Activated T-helper 1 cell treated with anti-CD3 and anti-CD28 coated beads, Interleukin-12 subunit alpha, Interleukin-12 subunit beta, Interleukin-2, Interleukin-4 antibody, amounts not matched to agents 30 ng/mL and 10 ng/mL and 1 ng/mL, durations not matched to agents 14 hours and 24 hours and 36 hours (primary cell): ENCODE measurements at regions not wholly inside any gene's neighbourhood (a gene's known extent, or its start where the extent isn't known, plus 50 kb on each side); places are given as distances from the start of the nearest gene placed in this dataset.

Source experiments
- DNase-seq: peaks from one replicate; pipeline ENCODE4 v3.0.0; 2021; ENCODE audit warnings: low spot score
- H3K27ac Mint-ChIP-seq: one replicate; pipeline ENCODE4 v1.8.0; 2021; ENCODE audit warnings: mild to moderate bottlenecking, mixed read lengths
- H3K27me3 Mint-ChIP-seq: one replicate; pipeline ENCODE4 v1.8.0; 2022; ENCODE audit warnings: mild to moderate bottlenecking, moderate library complexity, mixed read lengths; ENCODE audit not compliant: insufficient read depth
- H3K36me3 Mint-ChIP-seq: one replicate; pipeline ENCODE4 v1.8.0; 2021; ENCODE audit warnings: low read depth, mixed read lengths
- H3K4me1 Mint-ChIP-seq: one replicate; pipeline ENCODE4 v1.8.0; 2021; ENCODE audit warnings: low read depth, mixed read lengths
- H3K4me3 Mint-ChIP-seq: one replicate; pipeline ENCODE4 v1.8.0; 2021; ENCODE audit warnings: mild to moderate bottlenecking, moderate library complexity, mixed read lengths
- H3K9me3 Mint-ChIP-seq: one replicate; pipeline ENCODE4 v1.8.0; 2021; ENCODE audit warnings: mixed read lengths
- intact Hi-C: fragments of 100-400 bp; cut with micrococcal nuclease; formaldehyde crosslinking; loops from one replicate; pipeline ENCODE4 v1.15.1; 2024

DNA sequence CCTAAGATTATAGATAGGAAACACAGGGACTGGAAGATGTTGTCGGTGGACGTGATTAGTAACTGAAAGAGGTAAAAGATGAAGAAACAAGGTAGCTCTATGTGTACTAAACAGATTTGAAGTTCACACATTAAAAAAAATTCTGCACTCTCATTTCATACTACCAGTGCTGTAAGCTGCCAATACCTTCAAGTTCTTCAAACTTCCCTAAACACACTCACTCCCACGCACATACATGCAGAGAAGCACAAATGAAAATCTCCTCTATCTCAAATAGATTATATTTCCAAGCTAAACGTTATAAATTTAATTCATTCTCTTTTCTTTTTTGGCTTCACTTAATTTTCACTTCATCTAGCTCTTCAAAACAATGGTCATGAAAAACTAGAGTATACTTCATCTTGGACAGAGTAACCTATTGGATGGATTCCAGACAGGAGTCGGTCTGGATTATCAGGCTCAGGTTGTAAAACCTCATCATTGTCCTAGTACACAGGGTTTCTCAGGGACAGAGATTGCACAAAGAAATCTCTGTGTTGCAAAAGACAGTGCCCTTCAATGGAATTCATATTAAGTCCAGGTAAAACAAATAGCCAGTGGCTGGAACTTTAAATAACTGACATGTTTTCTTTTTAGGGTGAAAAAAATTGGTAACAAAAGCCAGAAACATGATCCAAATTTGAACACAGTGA, 408.1 kb upstream of the ZNF385D start:
- Mint-ChIP-seq H3K27me3 (no peaks in the 10 kb centered on the region), H3K36me3 (no peaks in the 10 kb centered on the region), H3K4me3 (no peak overlapping the region), H3K9me3 (no peaks in the 10 kb centered on the region), H3K27ac (no peak overlapping the region), H3K4me1 (no peaks in the 10 kb centered on the region)
- DNase-seq: no peak
- intact Hi-C loops: no loop called here

DNA sequence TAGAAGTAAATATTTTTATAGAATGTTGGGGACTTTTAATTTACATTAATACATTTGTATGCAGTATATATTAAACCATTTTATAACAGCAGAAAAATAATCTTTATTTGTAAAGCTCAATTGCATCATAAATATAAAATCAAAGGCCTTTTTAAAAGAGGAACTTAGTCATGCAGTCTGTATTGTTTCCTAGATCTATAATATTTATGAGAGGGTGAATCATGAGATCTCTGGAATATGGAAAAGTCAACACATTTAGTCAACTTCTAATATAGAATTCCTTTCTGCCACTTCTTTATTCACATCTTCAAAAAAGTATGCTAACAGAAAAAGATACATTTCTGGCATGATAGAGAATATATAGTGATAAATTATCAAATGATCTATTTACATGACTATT, 410.3 kb upstream of the ZNF385D start:
- no peak for DNase-seq
- Mint-ChIP-seq H3K4me3 (no peak overlapping the region), H3K27ac (no peak overlapping the region), H3K4me1 (no peaks in the 10 kb centered on the region), H3K27me3 (no peaks in the 10 kb centered on the region), H3K36me3 (no peaks in the 10 kb centered on the region), H3K9me3 (peaks cover 7% of the 10 kb centered on the region)
- intact Hi-C loops: no loop called here

DNA sequence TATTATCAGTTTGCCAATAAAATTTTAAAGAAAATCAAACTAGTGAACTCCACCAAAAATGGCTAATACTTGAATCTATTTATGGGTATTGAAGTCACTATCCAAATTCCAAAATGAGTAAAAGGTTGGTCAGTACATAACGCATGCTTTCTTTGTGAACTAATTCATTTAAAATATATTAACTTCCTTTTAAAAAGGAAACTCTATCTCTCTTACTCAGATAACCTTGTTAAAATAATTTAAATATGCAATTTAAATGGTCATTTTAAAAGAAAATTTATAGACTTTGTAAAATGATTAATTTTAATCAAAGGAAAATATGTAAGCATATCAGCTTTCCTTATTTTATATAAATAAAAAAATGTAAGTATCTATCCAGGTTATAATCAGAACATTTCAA, 419.4 kb upstream of the ZNF385D start:
- no peak overlapping the region for H3K27ac Mint-ChIP-seq
- DNase-seq: no peak
- no peaks in the 10 kb centered on the region for H3K36me3 Mint-ChIP-seq
- H3K4me3 Mint-ChIP-seq: no peak overlapping the region
- no peaks in the 10 kb centered on the region for H3K27me3 Mint-ChIP-seq
- intact Hi-C loops: no loop called here
- H3K4me1 Mint-ChIP-seq: no peaks in the 10 kb centered on the region
- H3K9me3 Mint-ChIP-seq: peaks cover 7% of the 10 kb centered on the region

DNA sequence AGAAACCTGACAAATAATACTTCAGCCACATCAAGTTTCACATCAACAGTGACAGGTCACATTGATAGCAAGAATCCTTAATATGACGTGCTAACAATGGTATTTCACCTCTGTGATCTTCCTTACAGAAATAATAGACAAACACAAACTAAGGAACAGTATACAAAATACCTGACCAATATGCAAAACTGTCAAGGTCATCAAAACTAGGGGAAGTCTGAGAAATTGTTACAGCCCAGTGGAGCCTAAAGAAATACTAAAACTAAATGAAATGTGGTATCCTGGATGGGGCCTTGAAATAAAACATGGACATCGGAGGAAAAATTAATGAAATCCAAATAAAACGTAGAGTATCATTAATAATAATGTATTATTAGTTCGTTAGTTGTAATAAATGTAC, 422.0 kb upstream of the ZNF385D start:
- no peaks in the 10 kb centered on the region for H3K4me1 Mint-ChIP-seq
- H3K27ac Mint-ChIP-seq: no peak overlapping the region
- intact Hi-C loops: no loop called here
- H3K36me3 Mint-ChIP-seq: no peaks in the 10 kb centered on the region
- no peak overlapping the region for H3K4me3 Mint-ChIP-seq
- no peaks in the 10 kb centered on the region for H3K9me3 Mint-ChIP-seq
- no peak for DNase-seq
- no peaks in the 10 kb centered on the region for H3K27me3 Mint-ChIP-seq

- H3K27ac Mint-ChIP-seq: no peak overlapping the region
- no peaks in the 10 kb centered on the region for H3K4me1 Mint-ChIP-seq
- H3K4me3 Mint-ChIP-seq: no peak overlapping the region
- DNase-seq: no peak
- intact Hi-C loops: no loop called here
- no peaks in the 10 kb centered on the region for H3K36me3 Mint-ChIP-seq
- no peaks in the 10 kb centered on the region for H3K27me3 Mint-ChIP-seq
- H3K9me3 Mint-ChIP-seq: no peaks in the 10 kb centered on the region
Measured at GRCh38 chr3:22175947-22176346, 424.9 kb upstream of the ZNF385D start.

DNA sequence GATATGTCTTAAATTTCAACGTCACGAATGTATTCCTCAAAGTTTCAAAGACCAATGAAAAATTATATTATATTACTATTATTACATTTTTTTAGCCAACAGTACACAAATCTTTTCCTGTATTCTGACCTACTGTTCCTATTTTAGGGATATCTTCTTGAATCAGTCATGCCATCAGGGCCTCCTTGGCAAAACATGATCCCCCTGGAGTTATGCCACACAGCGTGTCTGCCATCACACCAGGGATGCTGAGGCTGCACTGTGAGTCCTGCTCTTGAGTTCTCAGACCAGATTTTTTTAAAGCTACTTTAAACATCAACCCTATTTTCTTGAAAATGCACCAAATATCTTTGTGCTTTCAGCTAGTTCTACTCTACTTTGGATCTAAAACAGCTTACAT, 425.9 kb upstream of the ZNF385D start:
- Mint-ChIP-seq H3K4me3 (no peak overlapping the region), H3K4me1 (no peaks in the 10 kb centered on the region), H3K27ac (no peak overlapping the region), H3K9me3 (no peaks in the 10 kb centered on the region), H3K27me3 (no peaks in the 10 kb centered on the region), H3K36me3 (no peaks in the 10 kb centered on the region)
- intact Hi-C loops: no loop called here
- DNase-seq: no peak

DNA sequence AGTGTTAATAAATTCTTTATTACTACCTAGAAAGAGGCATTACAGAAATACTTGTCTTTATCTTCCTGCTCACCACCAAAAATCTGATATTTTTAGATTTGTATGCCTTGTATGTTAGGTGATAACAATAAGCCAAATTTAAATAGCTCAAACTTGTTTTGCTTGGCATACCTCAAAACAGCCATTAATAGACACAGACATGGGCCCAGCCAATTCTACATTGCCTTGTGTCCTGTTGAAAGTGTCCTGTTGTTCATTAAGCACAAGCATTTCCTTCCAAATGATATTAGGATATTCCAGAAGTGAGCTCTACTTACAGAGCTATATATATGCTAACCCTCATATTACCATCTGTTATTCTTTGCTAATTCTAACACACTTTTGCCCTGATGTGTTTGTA, 438.6 kb upstream of the ZNF385D start:
- Mint-ChIP-seq H3K4me3 (no peak overlapping the region), H3K36me3 (no peaks in the 10 kb centered on the region), H3K27ac (no peak overlapping the region), H3K4me1 (no peaks in the 10 kb centered on the region), H3K9me3 (no peaks in the 10 kb centered on the region), H3K27me3 (no peaks in the 10 kb centered on the region)
- DNase-seq: no peak
- intact Hi-C loops: no loop called here

DNA sequence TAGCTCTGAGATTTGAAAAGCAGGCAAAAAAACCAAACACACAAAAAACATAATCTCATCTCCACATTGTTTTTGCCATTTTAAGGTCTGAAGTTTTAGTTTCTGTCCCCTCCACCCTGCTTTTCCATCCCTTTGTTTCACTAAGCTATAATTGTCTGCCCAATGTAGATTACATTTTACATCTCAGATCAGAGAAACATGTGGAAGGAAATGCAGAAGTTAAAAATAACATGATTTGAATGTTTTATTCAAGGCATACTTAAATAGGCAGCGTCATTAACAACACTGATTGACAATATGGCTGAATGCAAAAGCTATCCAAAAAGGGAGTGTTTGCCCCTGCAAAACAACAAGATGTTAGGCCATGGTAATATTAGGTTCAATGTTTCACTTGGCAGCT, 448.1 kb upstream of the ZNF385D start:
- Mint-ChIP-seq H3K27ac (no peak overlapping the region), H3K4me1 (no peaks in the 10 kb centered on the region), H3K36me3 (no peaks in the 10 kb centered on the region), H3K9me3 (no peaks in the 10 kb centered on the region), H3K27me3 (no peaks in the 10 kb centered on the region), H3K4me3 (no peak overlapping the region)
- intact Hi-C loops: no loop called here
- no peak for DNase-seq

DNA sequence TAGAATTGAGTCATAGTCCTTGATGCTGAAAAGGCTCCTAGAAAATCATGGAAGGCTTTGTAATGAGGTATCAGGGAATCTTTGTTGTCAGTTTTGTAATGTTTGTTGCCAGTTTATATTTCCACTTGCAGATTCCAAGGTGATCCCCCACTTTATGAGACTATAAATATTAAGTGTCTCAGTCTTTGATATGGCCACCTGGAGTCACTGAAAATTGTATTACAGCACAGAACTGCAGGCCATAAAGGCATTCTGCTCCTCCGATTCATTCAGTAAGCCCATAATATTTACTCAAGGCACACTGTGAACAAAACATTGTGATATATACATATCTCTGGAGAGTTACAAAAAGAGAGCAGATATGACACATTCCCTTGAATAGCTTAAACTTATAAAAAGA, 457.8 kb upstream of the ZNF385D start:
- intact Hi-C loops: no loop called here
- H3K36me3 Mint-ChIP-seq: no peaks in the 10 kb centered on the region
- no peak overlapping the region for H3K27ac Mint-ChIP-seq
- H3K4me1 Mint-ChIP-seq: no peaks in the 10 kb centered on the region
- DNase-seq: no peak
- no peaks in the 10 kb centered on the region for H3K27me3 Mint-ChIP-seq
- H3K4me3 Mint-ChIP-seq: no peak overlapping the region
- H3K9me3 Mint-ChIP-seq: peaks cover 6% of the 10 kb centered on the region

DNA sequence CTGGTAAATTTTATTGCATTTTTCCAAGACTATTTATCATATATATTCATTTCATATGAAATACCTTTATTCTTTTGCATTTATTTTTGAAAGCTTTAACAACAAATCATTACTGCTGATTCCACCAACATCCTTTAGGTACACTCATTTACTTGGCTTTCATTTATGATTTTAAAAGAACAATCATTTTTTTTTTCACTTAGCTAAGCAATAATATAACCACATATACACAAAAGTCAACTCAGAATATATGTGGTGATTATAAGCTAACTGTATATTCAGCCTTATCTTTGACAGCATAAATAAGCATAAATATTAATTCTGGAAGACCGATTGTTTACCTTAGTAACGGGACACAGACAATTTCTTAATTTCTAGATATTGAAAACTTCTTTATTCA, 458.6 kb upstream of the ZNF385D start:
- no peaks in the 10 kb centered on the region for H3K36me3 Mint-ChIP-seq
- intact Hi-C loops: no loop called here
- H3K4me3 Mint-ChIP-seq: no peak overlapping the region
- peaks cover 3% of the 10 kb centered on the region for H3K9me3 Mint-ChIP-seq
- DNase-seq: no peak
- no peaks in the 10 kb centered on the region for H3K27me3 Mint-ChIP-seq
- no peaks in the 10 kb centered on the region for H3K4me1 Mint-ChIP-seq
- H3K27ac Mint-ChIP-seq: no peak overlapping the region

GRCh38 chr3:22210693-22211092, 459.7 kb upstream of the ZNF385D start:
- H3K27ac Mint-ChIP-seq: no peak overlapping the region
- H3K36me3 Mint-ChIP-seq: no peaks in the 10 kb centered on the region
- no peaks in the 10 kb centered on the region for H3K4me1 Mint-ChIP-seq
- H3K27me3 Mint-ChIP-seq: no peaks in the 10 kb centered on the region
- H3K9me3 Mint-ChIP-seq: no peaks in the 10 kb centered on the region
- no peak overlapping the region for H3K4me3 Mint-ChIP-seq
- intact Hi-C loops: no loop called here
- no peak for DNase-seq

- no peak for DNase-seq
- Mint-ChIP-seq H3K4me3 (no peak overlapping the region), H3K9me3 (no peaks in the 10 kb centered on the region), H3K27me3 (no peaks in the 10 kb centered on the region), H3K36me3 (no peaks in the 10 kb centered on the region), H3K4me1 (no peaks in the 10 kb centered on the region), H3K27ac (no peak overlapping the region)
- intact Hi-C loops: no loop called here
Measured at GRCh38 chr3:22216601-22217000, 465.6 kb upstream of the ZNF385D start.

DNA sequence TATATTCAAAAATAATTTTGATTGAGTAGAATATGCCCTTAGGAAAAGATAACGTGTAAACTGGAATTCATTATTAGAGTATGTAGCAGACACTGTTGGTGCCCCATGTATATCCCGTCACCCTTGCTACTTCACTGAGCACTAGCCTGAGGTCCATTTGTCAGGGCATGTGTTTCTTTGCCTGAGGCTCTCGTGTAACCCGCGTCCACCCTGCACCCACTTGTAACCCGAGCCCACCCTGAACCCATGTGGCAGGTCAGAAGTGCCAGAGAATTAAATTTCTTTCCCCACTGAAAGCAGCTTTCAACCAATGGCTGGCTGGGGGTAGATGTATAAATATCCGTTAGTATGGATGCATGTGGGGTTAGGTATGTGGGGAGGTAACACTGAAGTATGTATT, 474.2 kb upstream of the ZNF385D start:
- Mint-ChIP-seq H3K9me3 (no peaks in the 10 kb centered on the region), H3K36me3 (no peaks in the 10 kb centered on the region), H3K4me1 (no peaks in the 10 kb centered on the region), H3K4me3 (no peak overlapping the region), H3K27me3 (no peaks in the 10 kb centered on the region), H3K27ac (no peak overlapping the region)
- intact Hi-C loops: no loop called here
- no peak for DNase-seq

- intact Hi-C loops: no loop called here
Measured at GRCh38 chr3:22228705-22229104, 477.7 kb upstream of the ZNF385D start.

More at GRCh38 chr3:22228705-22229104, 477.7 kb upstream of the ZNF385D start:
- Mint-ChIP-seq H3K27me3 (no peaks in the 10 kb centered on the region), H3K4me1 (no peaks in the 10 kb centered on the region), H3K36me3 (no peaks in the 10 kb centered on the region), H3K27ac (no peak overlapping the region), H3K4me3 (no peak overlapping the region), H3K9me3 (no peaks in the 10 kb centered on the region)
- no peak for DNase-seq
